ENCODE measurements at regions not wholly inside any gene's neighbourhood (a gene's known extent, or its start where the extent isn't known, plus 50 kb on each side); places are given as distances from the start of the nearest gene placed in this dataset.
A peak's percentile ranks its signal among the peaks of the same experiment; 100 is the strongest.

DNA sequence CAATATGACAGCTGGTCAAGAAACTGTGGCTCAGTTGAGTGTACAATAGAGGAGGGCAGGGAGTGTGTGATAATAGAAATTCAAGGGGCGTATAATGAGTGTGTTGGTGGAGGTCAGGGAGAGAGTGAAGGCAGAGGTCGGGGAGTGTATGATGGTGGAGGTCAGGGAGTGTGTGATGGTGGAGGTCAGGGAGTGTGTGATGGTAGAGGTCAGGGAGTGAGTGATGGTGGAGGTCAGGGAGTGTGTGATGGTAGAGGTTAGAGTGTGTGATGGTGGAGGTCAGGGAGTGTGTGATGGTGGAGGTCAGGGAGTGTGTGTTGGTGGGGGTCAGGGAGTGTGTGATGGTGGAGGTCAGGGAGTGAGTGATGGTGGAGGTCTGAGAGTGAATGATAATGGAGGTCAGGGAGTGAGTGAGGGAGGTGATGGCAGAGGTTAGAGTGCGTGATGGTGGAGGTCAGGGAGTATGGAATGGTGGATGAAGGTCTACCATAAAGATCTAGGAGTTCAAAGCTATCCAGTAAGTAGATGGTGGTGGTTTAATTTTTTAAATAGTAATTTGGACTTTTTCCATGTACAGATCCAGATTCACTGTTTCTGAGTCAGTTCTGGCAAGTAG, 57.7 kb upstream of the TNS3 start:
- no peaks in the 10 kb centered on the region for H3K9me2 ChIP-seq (replicated peaks; ENCODE audit: insufficient read depth)
- no peak for TF ChIP-seq EZH2phosphoT487 (IDR thresholded peaks at IDR 0.05; ENCODE audit: low read depth, severe bottlenecking, unreplicated experiment)
- no peaks in the 10 kb centered on the region for H3K9me3 ChIP-seq (ENCODE audit: low read depth)
- H3K4me2 ChIP-seq, result no peak overlapping the region
- H4K20me1 ChIP-seq (ENCODE audit: insufficient read depth, poor library complexity, severe bottlenecking), result no peaks in the 10 kb centered on the region
- H3K79me2 ChIP-seq, result no peaks in the 10 kb centered on the region
- H3K36me3 ChIP-seq (replicated peaks; ENCODE audit: insufficient read depth, low read depth), result no peaks in the 10 kb centered on the region
- H2AFZ ChIP-seq, result no peak overlapping the region
- 93% methylated on average over 3 of the region's 3 CpGs for WGBS (ENCODE audit: low lambda C conversion rate, missing lambda C conversion rate)
- DNase-seq (ENCODE audit: low spot score), result no peak
- H3K4me1 ChIP-seq (ENCODE audit: insufficient read depth), result peaks cover 37% of the 10 kb centered on the region
- H3K27me3 ChIP-seq, result no peaks in the 10 kb centered on the region
- H3K4me3 ChIP-seq, result no peak overlapping the region
- H3K27ac ChIP-seq, result peak overlapping the region; percentile 17

DNA sequence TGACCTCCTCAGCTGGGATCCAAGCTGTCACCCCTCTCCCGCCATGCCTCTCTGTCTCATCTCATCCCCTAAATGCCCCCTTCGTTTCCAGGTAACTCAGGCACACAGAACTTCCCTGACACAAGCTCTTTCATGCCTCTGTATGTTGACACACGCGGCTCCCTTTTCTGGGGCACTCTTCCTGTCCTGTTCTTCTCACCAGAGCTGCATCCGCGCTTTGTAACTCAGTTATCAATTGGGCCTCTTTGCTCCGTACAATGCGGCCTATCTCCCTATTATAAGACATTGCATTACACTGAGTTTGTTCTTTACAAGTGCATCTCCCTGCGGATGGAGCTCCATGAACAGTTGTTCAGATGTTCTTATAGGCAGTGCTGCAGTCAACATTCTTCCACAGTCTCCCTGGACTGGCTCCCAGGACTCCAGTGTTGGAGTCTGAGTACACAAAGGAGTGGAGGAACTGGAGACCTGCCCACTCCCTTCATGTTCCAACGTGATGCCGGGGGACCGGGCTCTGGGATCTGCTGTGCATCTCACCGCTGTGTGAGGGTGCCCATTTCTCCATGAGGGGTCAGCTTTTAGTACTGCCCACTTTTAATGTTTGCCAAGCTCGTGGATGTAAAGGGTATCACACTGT, 56.9 kb upstream of the TNS3 start:
- Histone ChIP-seq H3K9me3 (ENCODE audit: low read depth) (no peaks in the 10 kb centered on the region), H3K27ac (peak overlapping the region; percentile 17), H3K9me2 (replicated peaks; ENCODE audit: insufficient read depth) (no peaks in the 10 kb centered on the region), H2AFZ (no peak overlapping the region), H3K4me3 (no peak overlapping the region), H3K36me3 (replicated peaks; ENCODE audit: insufficient read depth, low read depth) (no peaks in the 10 kb centered on the region), H3K79me2 (no peaks in the 10 kb centered on the region), H3K4me2 (no peak overlapping the region), H4K20me1 (ENCODE audit: insufficient read depth, poor library complexity, severe bottlenecking) (no peaks in the 10 kb centered on the region), H3K4me1 (ENCODE audit: insufficient read depth) (peaks cover 37% of the 10 kb centered on the region), H3K27me3 (no peaks in the 10 kb centered on the region)
- TF ChIP-seq EZH2 (IDR thresholded peaks at IDR 0.05; ENCODE audit: borderline replicate concordance) (no peak), CTCF (IDR thresholded peaks at IDR 0.05; ENCODE audit: poor library complexity) (no peak), EZH2phosphoT487 (IDR thresholded peaks at IDR 0.05; ENCODE audit: low read depth, severe bottlenecking, unreplicated experiment) (no peak)
- WGBS (ENCODE audit: low lambda C conversion rate, missing lambda C conversion rate), result 77% methylated on average over 14 of the region's 14 CpGs
- DNase-seq (ENCODE audit: low spot score), result peak; percentile 45

GRCh38 chr7:47636433-47637175, 54.7 kb upstream of the TNS3 start:
- H2AFZ ChIP-seq, result no peak overlapping the region

More at GRCh38 chr7:47636433-47637175, 54.7 kb upstream of the TNS3 start:
- Histone ChIP-seq H3K36me3 (replicated peaks; ENCODE audit: insufficient read depth, low read depth) (no peaks in the 10 kb centered on the region), H3K4me1 (ENCODE audit: insufficient read depth) (peaks cover 37% of the 10 kb centered on the region), H4K20me1 (ENCODE audit: insufficient read depth, poor library complexity, severe bottlenecking) (no peaks in the 10 kb centered on the region), H3K79me2 (no peaks in the 10 kb centered on the region), H3K4me3 (no peak overlapping the region), H3K4me2 (peak overlapping the region; percentile 34), H3K27ac (peak overlapping the region; percentile 82), H3K9me2 (replicated peaks; ENCODE audit: insufficient read depth) (no peaks in the 10 kb centered on the region), H3K27me3 (no peaks in the 10 kb centered on the region), H3K9me3 (ENCODE audit: low read depth) (no peaks in the 10 kb centered on the region)
- TF ChIP-seq EZH2phosphoT487 (IDR thresholded peaks at IDR 0.05; ENCODE audit: low read depth, severe bottlenecking, unreplicated experiment) (no peak), CTCF (IDR thresholded peaks at IDR 0.05; ENCODE audit: poor library complexity) (no peak), EZH2 (IDR thresholded peaks at IDR 0.05; ENCODE audit: borderline replicate concordance) (no peak)
- DNase-seq (ENCODE audit: low spot score), result peak; percentile 15
- 48% methylated on average over 20 of the region's 20 CpGs for WGBS (ENCODE audit: low lambda C conversion rate, missing lambda C conversion rate)
